ENCODE measurements at regions not wholly inside any gene's neighbourhood (a gene's known extent, or its start where the extent isn't known, plus 50 kb on each side); places are given as distances from the start of the nearest gene placed in this dataset.

- TF ChIP-seq, protein P1, sequence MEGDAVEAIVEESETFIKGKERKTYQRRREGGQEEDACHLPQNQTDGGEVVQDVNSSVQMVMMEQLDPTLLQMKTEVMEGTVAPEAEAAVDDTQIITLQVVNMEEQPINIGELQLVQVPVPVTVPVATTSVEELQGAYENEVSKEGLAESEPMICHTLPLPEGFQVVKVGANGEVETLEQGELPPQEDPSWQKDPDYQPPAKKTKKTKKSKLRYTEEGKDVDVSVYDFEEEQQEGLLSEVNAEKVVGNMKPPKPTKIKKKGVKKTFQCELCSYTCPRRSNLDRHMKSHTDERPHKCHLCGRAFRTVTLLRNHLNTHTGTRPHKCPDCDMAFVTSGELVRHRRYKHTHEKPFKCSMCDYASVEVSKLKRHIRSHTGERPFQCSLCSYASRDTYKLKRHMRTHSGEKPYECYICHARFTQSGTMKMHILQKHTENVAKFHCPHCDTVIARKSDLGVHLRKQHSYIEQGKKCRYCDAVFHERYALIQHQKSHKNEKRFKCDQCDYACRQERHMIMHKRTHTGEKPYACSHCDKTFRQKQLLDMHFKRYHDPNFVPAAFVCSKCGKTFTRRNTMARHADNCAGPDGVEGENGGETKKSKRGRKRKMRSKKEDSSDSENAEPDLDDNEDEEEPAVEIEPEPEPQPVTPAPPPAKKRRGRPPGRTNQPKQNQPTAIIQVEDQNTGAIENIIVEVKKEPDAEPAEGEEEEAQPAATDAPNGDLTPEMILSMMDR (IDR thresholded peaks at IDR 0.05): no peak
- TF ChIP-seq POLR2A (IDR thresholded peaks at IDR 0.05): no peak
- TF ChIP-seq EP300 (IDR thresholded peaks at IDR 0.05): no peak
- no peak for TF ChIP-seq POLR2AphosphoS5 (IDR thresholded peaks at IDR 0.05)
Observed at GRCh38 chr11:100419518-100419917, 267.6 kb upstream of the ARHGAP42 start.
